Fibroblast of lung (primary cell): ENCODE measurements at regions not wholly inside any gene's neighbourhood (a gene's known extent, or its start where the extent isn't known, plus 50 kb on each side); places are given as distances from the start of the nearest gene placed in this dataset.

Experiments
- DNase-seq, 2 donors: peaks; one replicate each; pipeline versions ENCODE4 v3.0.0 to v3.0.0-alpha.2; 2010; ENCODE audit warnings: low read depth in 2 of 2
- H2AFZ ChIP-seq: 2 replicates; pipeline ENCODE4 v1.5.1; 2012; ENCODE audit warnings: low read length, control low read depth, inconsistent platforms
- H3K27ac ChIP-seq: 2 replicates; pipeline ENCODE4 v1.5.1; 2011; ENCODE audit warnings: low read length, control low read depth; ENCODE audit not compliant: insufficient read depth
- H3K27me3 ChIP-seq: 2 replicates; pipeline ENCODE4 v1.5.1; 2011; ENCODE audit warnings: mild to moderate bottlenecking, low read length; ENCODE audit not compliant: control insufficient read depth, insufficient read depth
- H3K36me3 ChIP-seq: 2 replicates; pipeline ENCODE4 v1.5.1; 2011; ENCODE audit warnings: low read length; ENCODE audit not compliant: control insufficient read depth, insufficient read depth
- H3K4me1 ChIP-seq: 2 replicates; pipeline ENCODE4 v1.5.1; 2011; ENCODE audit warnings: low read length; ENCODE audit not compliant: control insufficient read depth, insufficient read depth; ENCODE audit errors: extremely low read depth
- H3K4me2 ChIP-seq: 2 replicates; pipeline ENCODE4 v1.5.1; 2011; ENCODE audit warnings: low read length, control low read depth; ENCODE audit not compliant: insufficient read depth; ENCODE audit errors: extremely low read depth
- H3K4me3 ChIP-seq, 4 experiments: fragments of 200-600 bp in 1 of 4; sonication (generic) in 1 of 4; replicated peaks in 1 of 4; 2 replicates each; pipeline ENCODE4 v1.5.1; 2011 to 2016; ENCODE audit warnings: low read length in 4 of 4, low read depth in 3 of 4, mild to moderate bottlenecking in 3 of 4, control low read depth in 2 of 4, inconsistent platforms in 1 of 4, mixed read lengths in 1 of 4; ENCODE audit not compliant: insufficient read depth in 1 of 4; ENCODE audit errors: control extremely low read depth in 1 of 4
- H3K79me2 ChIP-seq: 2 replicates; pipeline ENCODE4 v1.5.1; 2012; ENCODE audit warnings: mild to moderate bottlenecking, low read length, inconsistent platforms; ENCODE audit not compliant: control insufficient read depth, insufficient read depth
- H3K9ac ChIP-seq: 2 replicates; pipeline ENCODE4 v1.5.1; 2011; ENCODE audit warnings: mild to moderate bottlenecking, low read length, control low read depth; ENCODE audit not compliant: insufficient read depth
- H3K9me3 ChIP-seq: 2 replicates; pipeline ENCODE4 v1.5.1; 2012; ENCODE audit warnings: low read depth, low read length; ENCODE audit not compliant: control insufficient read depth, insufficient read depth
- H4K20me1 ChIP-seq: 2 replicates; pipeline ENCODE4 v1.5.1; 2011; ENCODE audit warnings: low read length; ENCODE audit not compliant: control insufficient read depth, insufficient read depth; ENCODE audit errors: extremely low read depth
- CTCF ChIP-seq, 2 donors: IDR thresholded peaks in 1 of 2; conservative IDR thresholded peaks in 1 of 2; 1 replicate in 1 of 2; 2 replicates in 1 of 2; pipeline ENCODE4 v1.5.1; 2011 to 2012; ENCODE audit warnings: low read length in 2 of 2, control low read depth in 1 of 2, inconsistent platforms in 1 of 2, low read depth in 1 of 2, mild to moderate bottlenecking in 1 of 2
- EZH2 ChIP-seq: IDR thresholded peaks from 2 replicates; pipeline ENCODE4 v1.5.1; 2012; ENCODE audit warnings: low read length, control low read depth, mild to moderate bottlenecking; ENCODE audit errors: missing control alignments

GRCh38 chr2:198692907-198693510, 764.7 kb downstream of the SATB2 start:
- TF ChIP-seq CTCF (conservative IDR thresholded peaks at IDR 0.05 in 1 of 2, IDR thresholded peaks at IDR 0.05 in 1 of 2; ENCODE audit: low read depth in 1 of 2, low read length in 2 of 2) (no peak), EZH2 (no peak)
- no peaks in the 10 kb centered on the region for H4K20me1 ChIP-seq
- no peaks in the 10 kb centered on the region for H3K9me3 ChIP-seq
- H3K4me2 ChIP-seq, result no peak overlapping the region
- no peaks in the 10 kb centered on the region for H3K36me3 ChIP-seq
- no peak overlapping the region for H3K9ac ChIP-seq
- H3K79me2 ChIP-seq, result no peaks in the 10 kb centered on the region
- no peaks in the 10 kb centered on the region for H3K4me1 ChIP-seq
- H3K27ac ChIP-seq, result no peak overlapping the region
- no peak for DNase-seq
- no peaks in the 10 kb centered on the region for H3K27me3 ChIP-seq
- no peak overlapping the region for H3K4me3 ChIP-seq
- H2AFZ ChIP-seq, result no peak overlapping the region

- Histone ChIP-seq H3K4me2 (no peak overlapping the region), H3K36me3 (no peaks in the 10 kb centered on the region), H3K9ac (no peak overlapping the region), H3K4me3 (no peak overlapping the region), H3K27me3 (no peaks in the 10 kb centered on the region), H3K79me2 (no peaks in the 10 kb centered on the region), H3K9me3 (no peaks in the 10 kb centered on the region), H2AFZ (no peak overlapping the region), H4K20me1 (no peaks in the 10 kb centered on the region), H3K4me1 (no peaks in the 10 kb centered on the region), H3K27ac (no peak overlapping the region)
- no peak for TF ChIP-seq CTCF (conservative IDR thresholded peaks at IDR 0.05 in 1 of 2, IDR thresholded peaks at IDR 0.05 in 1 of 2; ENCODE audit: low read depth in 1 of 2, low read length in 2 of 2)
- no peak for TF ChIP-seq EZH2
- DNase-seq, result no peak
These were observed 766.5 kb downstream of the SATB2 start for GRCh38 chr2:198691236-198691635.

GRCh38 chr2:198664321-198664720, 793.4 kb downstream of the SATB2 start:
- H3K9me3 ChIP-seq, result no peaks in the 10 kb centered on the region
- no peak overlapping the region for H3K9ac ChIP-seq
- H3K27me3 ChIP-seq, result no peaks in the 10 kb centered on the region
- H3K27ac ChIP-seq, result no peak overlapping the region
- no peaks in the 10 kb centered on the region for H4K20me1 ChIP-seq
- no peaks in the 10 kb centered on the region for H3K36me3 ChIP-seq
- no peak overlapping the region for H3K4me3 ChIP-seq
- no peaks in the 10 kb centered on the region for H3K79me2 ChIP-seq
- TF ChIP-seq EZH2, result no peak
- no peak for TF ChIP-seq CTCF (conservative IDR thresholded peaks at IDR 0.05 in 1 of 2, IDR thresholded peaks at IDR 0.05 in 1 of 2; ENCODE audit: low read depth in 1 of 2, low read length in 2 of 2)
- H3K4me1 ChIP-seq, result no peaks in the 10 kb centered on the region
- peak in 1 of 2 donors; percentile 5 for DNase-seq
- no peak overlapping the region for H2AFZ ChIP-seq
- no peak overlapping the region for H3K4me2 ChIP-seq
